ENCODE measurements at regions not wholly inside any gene's neighbourhood (a gene's known extent, or its start where the extent isn't known, plus 50 kb on each side); places are given as distances from the start of the nearest gene placed in this dataset.
"Not testable (repeated sequence)": the region's sequence is repeated elsewhere in the genome, so short reads cannot be mapped to it uniquely, and the experiment has no call there.

- DNase-seq (ENCODE audit: low read depth), result no peak
- TF ChIP-seq MYC (IDR thresholded peaks at IDR 0.05; ENCODE audit: low read depth, low read length) (no peak), POLR2A (IDR thresholded peaks at IDR 0.05; ENCODE audit: extremely low read depth, insufficient read length) (no peak), MAX (IDR thresholded peaks at IDR 0.05; ENCODE audit: low read depth, low read length) (no peak), CTCF (IDR thresholded peaks at IDR 0.05; ENCODE audit: low read depth, low read length) (no peak)
- no peak overlapping the region for H3K4me3 ChIP-seq (ENCODE audit: low read depth, low read length)
Measured at GRCh38 chr2:95719473-95720060, 127.8 kb downstream of the TRIM43 start.

- no peak for TF ChIP-seq MAX (IDR thresholded peaks at IDR 0.05; ENCODE audit: low read depth, low read length)
- no peak for TF ChIP-seq POLR2A (IDR thresholded peaks at IDR 0.05; ENCODE audit: extremely low read depth, insufficient read length)
- no peak for TF ChIP-seq MYC (IDR thresholded peaks at IDR 0.05; ENCODE audit: low read depth, low read length)
- no peak for TF ChIP-seq CTCF (IDR thresholded peaks at IDR 0.05; ENCODE audit: low read depth, low read length)
- no peak overlapping the region for H3K4me3 ChIP-seq (ENCODE audit: low read depth, low read length)
- no peak for DNase-seq (ENCODE audit: low read depth)
Measured at GRCh38 chr2:95721726-95722125, 129.9 kb downstream of the TRIM43 start.

- no peak for DNase-seq (ENCODE audit: low read depth)
- no peak overlapping the region for H3K4me3 ChIP-seq (ENCODE audit: low read depth, low read length)
- TF ChIP-seq MAX (IDR thresholded peaks at IDR 0.05; ENCODE audit: low read depth, low read length), result no peak
- TF ChIP-seq POLR2A (IDR thresholded peaks at IDR 0.05; ENCODE audit: extremely low read depth, insufficient read length), result no peak
- TF ChIP-seq MYC (IDR thresholded peaks at IDR 0.05; ENCODE audit: low read depth, low read length), result no peak
- TF ChIP-seq CTCF (IDR thresholded peaks at IDR 0.05; ENCODE audit: low read depth, low read length), result no peak
Measured at GRCh38 chr2:95722131-95722697, 130.4 kb downstream of the TRIM43 start.

GRCh38 chr2:95723627-95724210 is 131.9 kb downstream of the TRIM43 start:
- H3K4me3 ChIP-seq (ENCODE audit: low read depth, low read length); DNase-seq (ENCODE audit: low read depth): not testable (repeated sequence)

GRCh38 chr2:95725191-95725590 is 133.4 kb downstream of the TRIM43 start:
- not testable (repeated sequence) for DNase-seq (ENCODE audit: low read depth); H3K4me3 ChIP-seq (ENCODE audit: low read depth, low read length)

GRCh38 chr2:95725677-95726076 is 133.9 kb downstream of the TRIM43 start:
- DNase-seq (ENCODE audit: low read depth), result not testable (repeated sequence)

GRCh38 chr2:95727420-95727819 is 135.6 kb downstream of the TRIM43 start:
- DNase-seq (ENCODE audit: low read depth); H3K4me3 ChIP-seq (ENCODE audit: low read depth, low read length): not testable (repeated sequence)

More at GRCh38 chr2:95725677-95726076, 133.9 kb downstream of the TRIM43 start:
- H3K4me3 ChIP-seq (ENCODE audit: low read depth, low read length), result not testable (repeated sequence)

GRCh38 chr2:95728878-95729596 is 137.2 kb downstream of the TRIM43 start:
- H3K4me3 ChIP-seq (ENCODE audit: low read depth, low read length), result no peak overlapping the region
- peak; percentile 72 for DNase-seq (ENCODE audit: low read depth)
- TF ChIP-seq CTCF (IDR thresholded peaks at IDR 0.05; ENCODE audit: low read depth, low read length) (peak; percentile 33), MAX (IDR thresholded peaks at IDR 0.05; ENCODE audit: low read depth, low read length) (no peak), POLR2A (IDR thresholded peaks at IDR 0.05; ENCODE audit: extremely low read depth, insufficient read length) (no peak), MYC (IDR thresholded peaks at IDR 0.05; ENCODE audit: low read depth, low read length) (no peak)
